ENCODE measurements at regions not wholly inside any gene's neighbourhood (a gene's known extent, or its start where the extent isn't known, plus 50 kb on each side); places are given as distances from the start of the nearest gene placed in this dataset.

GRCh38 chr20:52533401-52533800 lies 341.8 kb upstream of the ZFP64 start:
- Histone ChIP-seq H3K9ac (ENCODE audit: insufficient read length) (no peak overlapping the region), H3K9me3 (ENCODE audit: low read depth, low read length) (no peaks in the 10 kb centered on the region), H3K36me3 (ENCODE audit: insufficient read depth, low read length) (no peaks in the 10 kb centered on the region), H3K27ac (no peak overlapping the region), H3K4me3 (no peak overlapping the region)
- DNase-seq (ENCODE audit: low read depth, low spot score): no peak
- TF ChIP-seq POLR2AphosphoS5 (IDR thresholded peaks at IDR 0.05; ENCODE audit: borderline replicate concordance, low read depth, low read length): no peak
- TF ChIP-seq EZH2 (IDR thresholded peaks at IDR 0.05): no peak
- no peak for TF ChIP-seq FOXP2 (optimal IDR thresholded peaks at IDR 0.05; ENCODE audit: control extremely low read depth, extremely low read length, insufficient read depth)

DNA sequence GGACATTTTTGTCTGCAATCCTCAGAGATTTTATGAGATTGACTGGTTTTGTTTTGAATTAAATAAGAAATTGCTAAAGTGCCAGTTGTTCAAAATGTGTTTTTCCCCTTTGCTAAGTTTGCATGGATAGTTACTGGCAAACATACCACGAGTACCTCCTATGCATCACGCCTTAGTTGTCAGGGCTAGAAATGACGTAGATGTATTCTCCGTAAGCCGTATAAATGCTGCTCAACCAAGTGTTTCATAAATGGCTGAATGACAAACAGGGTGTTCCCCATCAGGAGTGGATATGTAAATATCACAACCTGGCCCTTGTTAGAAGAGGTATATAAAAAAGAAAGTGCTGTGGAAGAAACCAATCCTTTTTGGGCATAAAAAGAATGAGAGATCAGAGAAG lies 341.1 kb upstream of the ZFP64 start:
- no peaks in the 10 kb centered on the region for H3K9me3 ChIP-seq (ENCODE audit: low read depth, low read length)
- no peak overlapping the region for H3K4me3 ChIP-seq
- DNase-seq (ENCODE audit: low read depth, low spot score): no peak
- TF ChIP-seq FOXP2 (optimal IDR thresholded peaks at IDR 0.05; ENCODE audit: control extremely low read depth, extremely low read length, insufficient read depth) (no peak), POLR2AphosphoS5 (IDR thresholded peaks at IDR 0.05; ENCODE audit: borderline replicate concordance, low read depth, low read length) (no peak), EZH2 (IDR thresholded peaks at IDR 0.05) (no peak)
- no peaks in the 10 kb centered on the region for H3K36me3 ChIP-seq (ENCODE audit: insufficient read depth, low read length)
- H3K27ac ChIP-seq: no peak overlapping the region
- no peak overlapping the region for H3K9ac ChIP-seq (ENCODE audit: insufficient read length)

- H3K36me3 ChIP-seq (ENCODE audit: insufficient read depth, low read length): no peaks in the 10 kb centered on the region
- no peak overlapping the region for H3K4me3 ChIP-seq
- no peak for TF ChIP-seq POLR2AphosphoS5 (IDR thresholded peaks at IDR 0.05; ENCODE audit: borderline replicate concordance, low read depth, low read length)
- TF ChIP-seq FOXP2 (optimal IDR thresholded peaks at IDR 0.05; ENCODE audit: control extremely low read depth, extremely low read length, insufficient read depth): no peak
- no peak for TF ChIP-seq EZH2 (IDR thresholded peaks at IDR 0.05)
- no peak for DNase-seq (ENCODE audit: low read depth, low spot score)
- H3K27ac ChIP-seq: no peak overlapping the region
- H3K9ac ChIP-seq (ENCODE audit: insufficient read length): no peak overlapping the region
- H3K9me3 ChIP-seq (ENCODE audit: low read depth, low read length): no peaks in the 10 kb centered on the region
Observed at GRCh38 chr20:52530571-52530970, 339.0 kb upstream of the ZFP64 start.

DNA sequence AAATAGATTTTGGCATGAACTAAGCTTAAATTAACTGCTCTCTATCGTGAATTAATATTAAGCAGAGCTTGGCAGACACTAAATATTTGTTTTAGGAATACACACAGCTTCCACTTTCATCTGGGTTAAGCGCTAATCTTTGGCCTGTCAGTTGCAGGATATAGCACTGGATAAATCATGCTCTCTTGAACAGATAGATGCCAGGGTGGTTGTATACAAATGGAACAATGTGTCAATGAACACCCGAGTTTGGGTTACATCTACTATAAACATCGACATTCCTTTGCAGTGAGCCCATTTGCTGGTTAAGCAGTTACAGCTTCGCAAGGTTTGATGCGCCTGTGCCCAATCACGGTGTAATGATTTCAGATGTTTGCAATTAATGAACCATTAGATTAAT lies 338.2 kb upstream of the ZFP64 start:
- H3K36me3 ChIP-seq (ENCODE audit: insufficient read depth, low read length): no peaks in the 10 kb centered on the region
- DNase-seq (ENCODE audit: low read depth, low spot score): no peak
- TF ChIP-seq POLR2AphosphoS5 (IDR thresholded peaks at IDR 0.05; ENCODE audit: borderline replicate concordance, low read depth, low read length) (no peak), FOXP2 (optimal IDR thresholded peaks at IDR 0.05; ENCODE audit: control extremely low read depth, extremely low read length, insufficient read depth) (no peak), EZH2 (IDR thresholded peaks at IDR 0.05) (no peak)
- H3K27ac ChIP-seq: no peak overlapping the region
- no peaks in the 10 kb centered on the region for H3K9me3 ChIP-seq (ENCODE audit: low read depth, low read length)
- no peak overlapping the region for H3K4me3 ChIP-seq
- H3K9ac ChIP-seq (ENCODE audit: insufficient read length): no peak overlapping the region

- Histone ChIP-seq H3K36me3 (ENCODE audit: insufficient read depth, low read length) (no peaks in the 10 kb centered on the region), H3K9me3 (ENCODE audit: low read depth, low read length) (no peaks in the 10 kb centered on the region), H3K9ac (ENCODE audit: insufficient read length) (no peak overlapping the region), H3K4me3 (no peak overlapping the region), H3K27ac (no peak overlapping the region)
- no peak for TF ChIP-seq POLR2AphosphoS5 (IDR thresholded peaks at IDR 0.05; ENCODE audit: borderline replicate concordance, low read depth, low read length)
- no peak for TF ChIP-seq EZH2 (IDR thresholded peaks at IDR 0.05)
- no peak for TF ChIP-seq FOXP2 (optimal IDR thresholded peaks at IDR 0.05; ENCODE audit: control extremely low read depth, extremely low read length, insufficient read depth)
- DNase-seq (ENCODE audit: low read depth, low spot score): no peak
Observed at GRCh38 chr20:52524861-52525260, 333.3 kb upstream of the ZFP64 start.

- DNase-seq (ENCODE audit: low read depth, low spot score): no peak
- H3K36me3 ChIP-seq (ENCODE audit: insufficient read depth, low read length): no peaks in the 10 kb centered on the region
- H3K4me3 ChIP-seq: no peak overlapping the region
- TF ChIP-seq FOXP2 (optimal IDR thresholded peaks at IDR 0.05; ENCODE audit: control extremely low read depth, extremely low read length, insufficient read depth) (no peak), POLR2AphosphoS5 (IDR thresholded peaks at IDR 0.05; ENCODE audit: borderline replicate concordance, low read depth, low read length) (no peak), EZH2 (IDR thresholded peaks at IDR 0.05) (no peak)
- H3K27ac ChIP-seq: no peak overlapping the region
- H3K9me3 ChIP-seq (ENCODE audit: low read depth, low read length): no peaks in the 10 kb centered on the region
- no peak overlapping the region for H3K9ac ChIP-seq (ENCODE audit: insufficient read length)
Observed at GRCh38 chr20:52518735-52519134, 327.2 kb upstream of the ZFP64 start.

DNA sequence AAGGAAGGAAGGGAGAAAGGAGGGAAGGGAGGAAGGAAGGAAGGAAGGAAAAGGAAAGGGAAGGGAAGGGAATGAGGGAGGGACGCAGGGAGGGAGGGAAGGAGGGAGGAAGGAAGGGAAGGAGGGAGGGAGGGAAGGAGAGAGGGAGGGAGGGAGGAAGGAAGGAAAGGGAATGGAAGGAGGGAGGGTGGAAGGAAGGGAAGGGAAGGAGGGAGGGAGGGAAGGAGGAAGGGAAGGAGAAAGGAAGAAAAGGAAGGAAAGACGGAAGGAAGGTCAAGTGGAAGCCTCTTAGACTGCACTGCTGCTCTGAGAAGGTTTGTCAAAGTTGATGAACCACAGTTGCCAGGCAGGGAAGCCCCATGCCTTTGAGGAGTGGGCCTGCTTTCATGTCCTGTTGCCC lies 324.3 kb upstream of the ZFP64 start:
- Histone ChIP-seq H3K4me3 (no peak overlapping the region), H3K27ac (no peak overlapping the region), H3K9me3 (ENCODE audit: low read depth, low read length) (no peaks in the 10 kb centered on the region), H3K9ac (ENCODE audit: insufficient read length) (no peak overlapping the region), H3K36me3 (ENCODE audit: insufficient read depth, low read length) (no peaks in the 10 kb centered on the region)
- no peak for TF ChIP-seq POLR2AphosphoS5 (IDR thresholded peaks at IDR 0.05; ENCODE audit: borderline replicate concordance, low read depth, low read length)
- TF ChIP-seq EZH2 (IDR thresholded peaks at IDR 0.05): no peak
- no peak for TF ChIP-seq FOXP2 (optimal IDR thresholded peaks at IDR 0.05; ENCODE audit: control extremely low read depth, extremely low read length, insufficient read depth)
- no peak for DNase-seq (ENCODE audit: low read depth, low spot score)

- TF ChIP-seq FOXP2 (optimal IDR thresholded peaks at IDR 0.05; ENCODE audit: control extremely low read depth, extremely low read length, insufficient read depth): no peak
- TF ChIP-seq EZH2 (IDR thresholded peaks at IDR 0.05): no peak
- TF ChIP-seq POLR2AphosphoS5 (IDR thresholded peaks at IDR 0.05; ENCODE audit: borderline replicate concordance, low read depth, low read length): no peak
- Histone ChIP-seq H3K27ac (no peak overlapping the region), H3K36me3 (ENCODE audit: insufficient read depth, low read length) (no peaks in the 10 kb centered on the region), H3K9ac (ENCODE audit: insufficient read length) (no peak overlapping the region), H3K4me3 (no peak overlapping the region), H3K9me3 (ENCODE audit: low read depth, low read length) (no peaks in the 10 kb centered on the region)
- no peak for DNase-seq (ENCODE audit: low read depth, low spot score)
Observed at GRCh38 chr20:52500157-52500556, 308.6 kb upstream of the ZFP64 start.

- H3K36me3 ChIP-seq (ENCODE audit: insufficient read depth, low read length): no peaks in the 10 kb centered on the region
- no peak overlapping the region for H3K4me3 ChIP-seq
- no peaks in the 10 kb centered on the region for H3K9me3 ChIP-seq (ENCODE audit: low read depth, low read length)
- no peak overlapping the region for H3K9ac ChIP-seq (ENCODE audit: insufficient read length)
- DNase-seq (ENCODE audit: low read depth, low spot score): no peak
- H3K27ac ChIP-seq: no peak overlapping the region
- TF ChIP-seq EZH2 (IDR thresholded peaks at IDR 0.05) (no peak), POLR2AphosphoS5 (IDR thresholded peaks at IDR 0.05; ENCODE audit: borderline replicate concordance, low read depth, low read length) (no peak), FOXP2 (optimal IDR thresholded peaks at IDR 0.05; ENCODE audit: control extremely low read depth, extremely low read length, insufficient read depth) (no peak)
Observed at GRCh38 chr20:52497731-52498130, 306.2 kb upstream of the ZFP64 start.

All from SK-N-MC (cell line).